ENCODE measurements at regions not wholly inside any gene's neighbourhood (a gene's known extent, or its start where the extent isn't known, plus 50 kb on each side); places are given as distances from the start of the nearest gene placed in this dataset.
A peak's percentile ranks its signal among the peaks of the same experiment; 100 is the strongest.

- no peaks in the 10 kb centered on the region for H3K36me3 ChIP-seq
- no peaks in the 10 kb centered on the region for H3K27me3 ChIP-seq
- no peaks in the 10 kb centered on the region for H3K9me3 ChIP-seq
- TF ChIP-seq POLR2AphosphoS5 (IDR thresholded peaks at IDR 0.05) (no peak), EP300 (IDR thresholded peaks at IDR 0.05) (no peak)
- H3K27ac ChIP-seq: no peak overlapping the region
- no peaks in the 10 kb centered on the region for H3K4me1 ChIP-seq
- 78 to 94% (median 91%) methylated on average over 2 of the region's 2 CpGs for WGBS, 5 donors
- DNase-seq: no peak
- H3K4me3 ChIP-seq: no peak overlapping the region
- intact Hi-C loops (cut with DNase I; ENCODE audit: low total_unique reads): no loop called here
These were observed 1051.7 kb downstream of the TTLL7 start for GRCh38 chr1:82947278-82947677.

GRCh38 chr1:82946096-82946605 is 1052.8 kb downstream of the TTLL7 start:
- no peak overlapping the region for H3K4me3 ChIP-seq
- no peaks in the 10 kb centered on the region for H3K27me3 ChIP-seq
- DNase-seq: peak in 1 of 2 donors; percentile 18
- no peak overlapping the region for H3K27ac ChIP-seq
- no peaks in the 10 kb centered on the region for H3K9me3 ChIP-seq
- no peaks in the 10 kb centered on the region for H3K36me3 ChIP-seq
- TF ChIP-seq, protein P1, sequence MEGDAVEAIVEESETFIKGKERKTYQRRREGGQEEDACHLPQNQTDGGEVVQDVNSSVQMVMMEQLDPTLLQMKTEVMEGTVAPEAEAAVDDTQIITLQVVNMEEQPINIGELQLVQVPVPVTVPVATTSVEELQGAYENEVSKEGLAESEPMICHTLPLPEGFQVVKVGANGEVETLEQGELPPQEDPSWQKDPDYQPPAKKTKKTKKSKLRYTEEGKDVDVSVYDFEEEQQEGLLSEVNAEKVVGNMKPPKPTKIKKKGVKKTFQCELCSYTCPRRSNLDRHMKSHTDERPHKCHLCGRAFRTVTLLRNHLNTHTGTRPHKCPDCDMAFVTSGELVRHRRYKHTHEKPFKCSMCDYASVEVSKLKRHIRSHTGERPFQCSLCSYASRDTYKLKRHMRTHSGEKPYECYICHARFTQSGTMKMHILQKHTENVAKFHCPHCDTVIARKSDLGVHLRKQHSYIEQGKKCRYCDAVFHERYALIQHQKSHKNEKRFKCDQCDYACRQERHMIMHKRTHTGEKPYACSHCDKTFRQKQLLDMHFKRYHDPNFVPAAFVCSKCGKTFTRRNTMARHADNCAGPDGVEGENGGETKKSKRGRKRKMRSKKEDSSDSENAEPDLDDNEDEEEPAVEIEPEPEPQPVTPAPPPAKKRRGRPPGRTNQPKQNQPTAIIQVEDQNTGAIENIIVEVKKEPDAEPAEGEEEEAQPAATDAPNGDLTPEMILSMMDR (IDR thresholded peaks at IDR 0.05): no peak
- no peak for TF ChIP-seq EP300 (IDR thresholded peaks at IDR 0.05)
- no peak for TF ChIP-seq POLR2AphosphoS5 (IDR thresholded peaks at IDR 0.05)
- TF ChIP-seq POLR2A (IDR thresholded peaks at IDR 0.05): no peak
- WGBS, 5 donors: 88 to 96% (median 92%) methylated on average over 3 of the region's 3 CpGs
- intact Hi-C loops (cut with DNase I; ENCODE audit: low total_unique reads): no loop called here
- no peaks in the 10 kb centered on the region for H3K4me1 ChIP-seq

- WGBS, 5 donors: 40 to 72% (median 48%) methylated on average over 1 of the region's 1 CpG
- Histone ChIP-seq H3K27me3 (no peaks in the 10 kb centered on the region), H3K36me3 (no peaks in the 10 kb centered on the region), H3K4me1 (no peaks in the 10 kb centered on the region), H3K27ac (no peak overlapping the region), H3K9me3 (no peaks in the 10 kb centered on the region), H3K4me3 (no peak overlapping the region)
- DNase-seq: no peak
- TF ChIP-seq, protein P1 (IDR thresholded peaks at IDR 0.05): no peak
- TF ChIP-seq POLR2AphosphoS5 (IDR thresholded peaks at IDR 0.05): no peak
- intact Hi-C loops (cut with DNase I; ENCODE audit: low total_unique reads): no loop called here
These were observed 1054.1 kb downstream of the TTLL7 start for GRCh38 chr1:82944822-82945221.

DNA sequence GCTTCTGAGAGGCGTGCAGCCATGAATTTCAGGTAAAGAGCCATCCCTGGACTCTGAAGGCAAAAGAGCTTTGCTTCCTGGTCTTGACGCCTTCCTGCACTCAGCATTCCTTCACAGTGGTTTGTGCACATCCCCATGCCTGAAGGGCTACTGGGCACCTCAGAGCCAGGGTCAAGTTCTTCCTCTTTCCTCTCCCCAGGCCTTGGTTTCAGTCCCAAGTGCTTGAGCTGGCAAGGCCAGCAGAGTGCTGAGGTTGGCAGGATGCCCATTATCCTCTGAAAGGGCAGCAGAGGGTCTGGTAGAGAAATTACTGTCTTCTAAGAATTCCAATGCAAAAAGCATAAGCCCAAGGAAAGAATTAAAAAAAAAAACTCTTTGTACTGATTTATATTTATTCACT is 1064.9 kb downstream of the TTLL7 start:
- no peak overlapping the region for H3K4me3 ChIP-seq
- no peaks in the 10 kb centered on the region for H3K4me1 ChIP-seq
- intact Hi-C loops (cut with DNase I; ENCODE audit: low total_unique reads): no loop called here
- H3K27ac ChIP-seq: no peak overlapping the region
- no peaks in the 10 kb centered on the region for H3K27me3 ChIP-seq
- H3K36me3 ChIP-seq: no peaks in the 10 kb centered on the region
- DNase-seq: peak in 1 of 2 donors; percentile 46
- no peak for TF ChIP-seq EP300 (IDR thresholded peaks at IDR 0.05)
- H3K9me3 ChIP-seq: peaks cover 0 to 3% (median 0%) of the 10 kb centered on the region in 4 donors
- 75 to 91% (median 84%) methylated on average over 2 of the region's 2 CpGs for WGBS, 5 donors

DNA sequence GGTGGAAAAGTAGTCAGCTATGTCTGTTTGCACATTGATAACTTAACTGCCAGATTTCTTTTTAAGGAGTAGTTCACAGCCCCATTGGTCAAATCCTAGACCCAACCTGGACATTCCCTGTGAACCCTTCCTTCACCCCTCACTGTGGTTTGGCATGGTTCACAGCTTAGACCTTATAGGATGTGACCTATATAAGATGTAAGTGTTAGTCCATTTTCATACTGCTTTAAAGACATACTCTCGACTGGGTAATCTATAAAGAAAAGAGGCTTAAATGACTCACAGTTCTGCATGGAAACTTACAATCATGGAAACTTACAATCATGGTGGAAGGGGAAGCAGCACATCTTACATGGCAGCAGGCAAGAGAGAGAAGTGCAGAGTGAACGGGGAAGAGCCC is 1066.2 kb downstream of the TTLL7 start:
- Histone ChIP-seq H3K27ac (no peak overlapping the region), H3K9me3 (peaks cover 0 to 3% (median 0%) of the 10 kb centered on the region in 4 donors), H3K36me3 (no peaks in the 10 kb centered on the region), H3K4me3 (no peak overlapping the region), H3K4me1 (no peaks in the 10 kb centered on the region), H3K27me3 (no peaks in the 10 kb centered on the region)
- intact Hi-C loops (cut with DNase I; ENCODE audit: low total_unique reads): no loop called here
- no peak for DNase-seq
- TF ChIP-seq POLR2AphosphoS5 (IDR thresholded peaks at IDR 0.05): no peak
- TF ChIP-seq POLR2A (IDR thresholded peaks at IDR 0.05): no peak
- no peak for TF ChIP-seq EP300 (IDR thresholded peaks at IDR 0.05)
- TF ChIP-seq, protein P1 (IDR thresholded peaks at IDR 0.05): no peak
- WGBS, 5 donors: 77 to 90% (median 86%) methylated on average over 2 of the region's 2 CpGs

Data from stomach (tissue), 8 donors.